ENCODE measurements at regions not wholly inside any gene's neighbourhood (a gene's known extent, or its start where the extent isn't known, plus 50 kb on each side); places are given as distances from the start of the nearest gene placed in this dataset.

DNA sequence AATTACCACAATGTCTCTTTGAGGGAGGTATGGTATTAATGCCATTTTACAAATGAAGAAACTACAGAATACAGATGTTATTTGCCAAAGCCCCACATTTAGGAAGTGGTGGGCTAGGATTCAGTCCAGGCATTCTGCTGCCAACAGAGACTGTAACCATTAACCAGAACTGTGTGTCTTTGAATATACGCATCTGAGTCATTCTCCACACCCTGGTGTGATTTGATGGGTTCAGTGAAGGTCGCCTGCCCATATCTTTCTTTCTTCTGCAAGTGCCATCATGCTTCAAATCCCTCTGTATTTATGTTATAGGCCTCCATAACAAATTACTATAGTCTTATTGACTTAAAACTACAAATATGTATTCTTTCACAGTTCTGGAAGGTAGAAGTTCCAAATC is 479.0 kb upstream of the DCC start:
- no peak overlapping the region for H2BK120ac ChIP-seq (ENCODE audit: low read depth, low read length)
- no peak overlapping the region for H2BK5ac ChIP-seq (ENCODE audit: low read length)
- H3K14ac ChIP-seq (ENCODE audit: low read length), result no peak overlapping the region
- H3K4me2 ChIP-seq (ENCODE audit: insufficient read depth, low read length, poor library complexity, severe bottlenecking), result no peak overlapping the region
- H3K18ac ChIP-seq (ENCODE audit: low read length), result no peak overlapping the region
- peaks cover 0 to 2% of the 10 kb centered on the region in 2 donors for H3K4me1 ChIP-seq (ENCODE audit: control insufficient read depth in 2 of 2, insufficient read depth in 1 of 2, low read depth in 1 of 2, low read length in 2 of 2)
- H3K4ac ChIP-seq (ENCODE audit: low read length), result no peak overlapping the region
- no peak overlapping the region for H4K91ac ChIP-seq (ENCODE audit: low read depth, low read length, poor library complexity)
- no peak overlapping the region for H3K9ac ChIP-seq (ENCODE audit: low read depth, low read length, poor library complexity)
- no peak for DNase-seq (ENCODE audit: low spot score)
- H3K9me3 ChIP-seq (replicated peaks in 1 of 2; ENCODE audit: control insufficient read depth in 2 of 2, insufficient read depth in 1 of 2, low read depth in 1 of 2, low read length in 2 of 2), result peaks cover 0 to 4% of the 10 kb centered on the region in 2 donors
- no peak overlapping the region for H3K27ac ChIP-seq (replicated peaks; ENCODE audit: low read length)
- H3K79me1 ChIP-seq (ENCODE audit: low read depth, low read length), result no peaks in the 10 kb centered on the region
- no peak overlapping the region for H4K8ac ChIP-seq (ENCODE audit: low read depth, low read length)
- no peak overlapping the region for H3K4me3 ChIP-seq (ENCODE audit: low read length in 2 of 2)
- H3K27me3 ChIP-seq (ENCODE audit: control insufficient read depth in 3 of 3, insufficient read depth in 3 of 3, low read depth in 1 of 3, low read length in 3 of 3), result no peaks in the 10 kb centered on the region
- no CpG with 5 or more reads among the region's 2 CpGs for WGBS, 2 donors (ENCODE audit: extremely low coverage in 2 of 2, insufficient read length in 2 of 2, insufficient replicate concordance in 1 of 2)
- H2BK12ac ChIP-seq (ENCODE audit: low read length), result no peak overlapping the region
- no peak overlapping the region for H2AK5ac ChIP-seq (ENCODE audit: low read depth, low read length)
- no peak overlapping the region for H2BK15ac ChIP-seq (ENCODE audit: low read length)
- H2AFZ ChIP-seq (ENCODE audit: low read length), result no peak overlapping the region
- no peaks in the 10 kb centered on the region for H3K36me3 ChIP-seq (replicated peaks in 1 of 2; ENCODE audit: control insufficient read depth in 2 of 2, insufficient read depth in 2 of 2, low read length in 2 of 2)
- no peak overlapping the region for H3K23ac ChIP-seq (ENCODE audit: low read depth, low read length, poor library complexity)

DNA sequence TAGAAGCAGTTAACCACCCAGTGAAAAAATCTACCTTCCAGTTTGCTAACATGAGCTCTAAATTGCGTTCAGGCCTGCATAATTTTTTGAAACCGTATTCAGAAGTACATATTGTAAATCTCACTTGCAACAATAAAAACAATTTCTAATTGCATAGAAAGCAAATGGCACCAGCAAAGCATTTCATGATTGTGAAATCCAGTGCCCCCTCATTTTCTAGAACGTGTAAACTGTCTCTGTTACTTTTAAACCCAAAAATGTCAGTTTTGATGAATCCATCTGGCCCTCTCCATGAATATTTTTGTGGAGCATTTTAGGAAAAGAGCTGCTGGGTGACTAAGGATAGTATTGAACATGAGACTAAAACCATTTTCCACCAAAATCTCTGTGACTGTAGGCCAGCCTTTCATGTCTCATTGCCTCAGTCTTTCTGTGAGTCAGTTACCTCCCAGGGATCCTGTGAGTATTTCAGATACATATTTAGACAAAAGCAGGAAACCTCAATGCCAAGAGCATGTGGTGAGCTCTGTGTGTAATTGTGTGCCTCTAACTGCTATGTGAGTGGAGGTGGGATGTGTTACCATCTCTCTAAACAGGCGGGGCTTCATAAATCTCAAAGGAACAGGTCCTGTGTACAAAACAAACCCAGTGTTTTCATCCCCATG is 477.8 kb upstream of the DCC start:
- H3K79me1 ChIP-seq (ENCODE audit: low read depth, low read length), result no peaks in the 10 kb centered on the region
- H3K9ac ChIP-seq (ENCODE audit: low read depth, low read length, poor library complexity), result no peak overlapping the region
- H3K18ac ChIP-seq (ENCODE audit: low read length), result no peak overlapping the region
- H3K14ac ChIP-seq (ENCODE audit: low read length), result no peak overlapping the region
- H3K23ac ChIP-seq (ENCODE audit: low read depth, low read length, poor library complexity), result no peak overlapping the region
- peaks cover 0 to 4% of the 10 kb centered on the region in 2 donors for H3K9me3 ChIP-seq (replicated peaks in 1 of 2; ENCODE audit: control insufficient read depth in 2 of 2, insufficient read depth in 1 of 2, low read depth in 1 of 2, low read length in 2 of 2)
- no peak overlapping the region for H4K8ac ChIP-seq (ENCODE audit: low read depth, low read length)
- no peak overlapping the region for H4K91ac ChIP-seq (ENCODE audit: low read depth, low read length, poor library complexity)
- no peak overlapping the region for H2BK5ac ChIP-seq (ENCODE audit: low read length)
- H2BK12ac ChIP-seq (ENCODE audit: low read length), result no peak overlapping the region
- no CpG with 5 or more reads among the region's 4 CpGs for WGBS, 2 donors (ENCODE audit: extremely low coverage in 2 of 2, insufficient read length in 2 of 2, insufficient replicate concordance in 1 of 2)
- H2AK5ac ChIP-seq (ENCODE audit: low read depth, low read length), result no peak overlapping the region
- H3K4me2 ChIP-seq (ENCODE audit: insufficient read depth, low read length, poor library complexity, severe bottlenecking), result no peak overlapping the region
- H3K4me3 ChIP-seq (ENCODE audit: low read length in 2 of 2), result no peak overlapping the region
- no peak overlapping the region for H3K27ac ChIP-seq (replicated peaks; ENCODE audit: low read length)
- H2BK15ac ChIP-seq (ENCODE audit: low read length), result no peak overlapping the region
- H3K27me3 ChIP-seq (ENCODE audit: control insufficient read depth in 3 of 3, insufficient read depth in 3 of 3, low read depth in 1 of 3, low read length in 3 of 3), result no peaks in the 10 kb centered on the region
- no peak for DNase-seq (ENCODE audit: low spot score)
- no peak overlapping the region for H3K4ac ChIP-seq (ENCODE audit: low read length)
- H3K36me3 ChIP-seq (replicated peaks in 1 of 2; ENCODE audit: control insufficient read depth in 2 of 2, insufficient read depth in 2 of 2, low read length in 2 of 2), result no peaks in the 10 kb centered on the region
- H3K4me1 ChIP-seq (ENCODE audit: control insufficient read depth in 2 of 2, insufficient read depth in 1 of 2, low read depth in 1 of 2, low read length in 2 of 2), result peaks cover 0 to 2% of the 10 kb centered on the region in 2 donors
- H2BK120ac ChIP-seq (ENCODE audit: low read depth, low read length), result no peak overlapping the region
- H2AFZ ChIP-seq (ENCODE audit: low read length), result no peak overlapping the region

DNA sequence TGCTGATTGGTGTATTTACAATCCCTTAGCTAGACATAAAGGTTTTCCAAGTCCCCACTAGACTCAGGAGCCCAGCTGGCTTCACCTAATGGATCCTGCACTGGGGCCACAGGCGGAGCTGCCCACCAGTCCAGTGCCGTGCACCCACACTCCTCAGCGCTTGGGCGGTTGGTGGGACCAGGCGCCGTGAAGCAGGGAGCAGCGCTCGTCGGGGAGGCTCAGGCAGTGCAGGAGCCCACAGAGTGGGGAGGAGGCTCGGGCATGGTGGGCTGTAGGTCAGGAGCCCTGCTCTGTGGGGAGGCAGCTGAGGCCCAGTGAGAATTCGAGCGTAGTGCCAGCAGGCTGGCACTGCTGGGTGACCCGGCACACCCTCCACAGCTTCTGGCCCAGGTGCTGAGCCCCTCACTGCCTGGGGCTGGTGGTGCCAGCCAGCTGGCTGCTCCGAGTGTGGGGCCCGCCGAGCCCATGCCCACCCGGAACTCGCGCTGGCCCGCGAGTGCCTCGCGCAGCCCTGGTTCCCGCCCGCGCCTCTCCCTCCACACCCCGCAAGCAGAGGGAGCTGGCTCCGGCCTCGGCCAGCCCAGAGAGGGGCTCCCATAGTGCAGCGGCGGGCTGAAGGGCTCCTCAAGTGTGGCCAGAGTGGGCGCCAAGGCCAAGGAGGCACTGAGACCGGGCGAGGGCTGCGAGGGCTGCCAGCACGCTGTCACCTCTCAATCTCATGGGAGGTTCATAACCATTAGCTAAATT is 475.6 kb upstream of the DCC start:
- no peak overlapping the region for H2AFZ ChIP-seq (ENCODE audit: low read length)
- no peak overlapping the region for H2BK15ac ChIP-seq (ENCODE audit: low read length)
- no peak overlapping the region for H4K91ac ChIP-seq (ENCODE audit: low read depth, low read length, poor library complexity)
- H2BK5ac ChIP-seq (ENCODE audit: low read length), result no peak overlapping the region
- WGBS, 2 donors (ENCODE audit: extremely low coverage in 2 of 2, insufficient read length in 2 of 2, insufficient replicate concordance in 1 of 2), result no CpG with 5 or more reads among the region's 36 CpGs
- no peak overlapping the region for H3K4ac ChIP-seq (ENCODE audit: low read length)
- no peak overlapping the region for H2AK5ac ChIP-seq (ENCODE audit: low read depth, low read length)
- no peak overlapping the region for H4K8ac ChIP-seq (ENCODE audit: low read depth, low read length)
- H3K14ac ChIP-seq (ENCODE audit: low read length), result no peak overlapping the region
- H2BK12ac ChIP-seq (ENCODE audit: low read length), result no peak overlapping the region
- peaks cover 0 to 4% of the 10 kb centered on the region in 2 donors for H3K9me3 ChIP-seq (replicated peaks in 1 of 2; ENCODE audit: control insufficient read depth in 2 of 2, insufficient read depth in 1 of 2, low read depth in 1 of 2, low read length in 2 of 2)
- no peak overlapping the region for H3K4me3 ChIP-seq (ENCODE audit: low read length in 2 of 2)
- no peaks in the 10 kb centered on the region for H3K27me3 ChIP-seq (ENCODE audit: control insufficient read depth in 3 of 3, insufficient read depth in 3 of 3, low read depth in 1 of 3, low read length in 3 of 3)
- no peaks in the 10 kb centered on the region for H3K36me3 ChIP-seq (replicated peaks in 1 of 2; ENCODE audit: control insufficient read depth in 2 of 2, insufficient read depth in 2 of 2, low read length in 2 of 2)
- H2BK120ac ChIP-seq (ENCODE audit: low read depth, low read length), result no peak overlapping the region
- H3K27ac ChIP-seq (replicated peaks; ENCODE audit: low read length), result no peak overlapping the region
- H3K4me2 ChIP-seq (ENCODE audit: insufficient read depth, low read length, poor library complexity, severe bottlenecking), result no peak overlapping the region
- no peak overlapping the region for H3K23ac ChIP-seq (ENCODE audit: low read depth, low read length, poor library complexity)
- H3K79me1 ChIP-seq (ENCODE audit: low read depth, low read length), result no peaks in the 10 kb centered on the region
- H3K9ac ChIP-seq (ENCODE audit: low read depth, low read length, poor library complexity), result no peak overlapping the region
- no peak for DNase-seq (ENCODE audit: low spot score)
- no peak overlapping the region for H3K18ac ChIP-seq (ENCODE audit: low read length)
- peaks cover 0 to 2% of the 10 kb centered on the region in 2 donors for H3K4me1 ChIP-seq (ENCODE audit: control insufficient read depth in 2 of 2, insufficient read depth in 1 of 2, low read depth in 1 of 2, low read length in 2 of 2)

DNA sequence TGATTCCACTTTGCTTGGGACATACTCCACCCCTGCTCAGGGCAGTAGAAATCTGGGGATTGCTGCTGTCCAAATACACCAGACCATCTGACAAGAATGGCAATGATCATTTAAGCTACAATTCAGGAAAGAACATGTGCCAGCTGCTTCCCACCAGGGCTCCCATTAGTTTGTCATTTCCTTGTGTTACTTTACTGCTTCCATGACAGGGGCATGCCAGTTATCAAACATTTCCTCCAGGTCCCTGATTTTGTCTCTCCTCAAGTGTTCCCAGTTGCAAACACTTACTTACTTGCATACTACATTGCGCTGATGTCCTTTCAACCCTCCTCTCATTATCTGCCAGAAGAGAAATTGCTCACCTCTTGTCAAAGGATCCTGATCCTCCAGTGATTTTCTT is 474.5 kb upstream of the DCC start:
- H3K79me1 ChIP-seq (ENCODE audit: low read depth, low read length), result no peaks in the 10 kb centered on the region
- H2BK15ac ChIP-seq (ENCODE audit: low read length), result no peak overlapping the region
- H2BK5ac ChIP-seq (ENCODE audit: low read length), result no peak overlapping the region
- no peak overlapping the region for H2AFZ ChIP-seq (ENCODE audit: low read length)
- peaks cover 0 to 2% of the 10 kb centered on the region in 2 donors for H3K4me1 ChIP-seq (ENCODE audit: control insufficient read depth in 2 of 2, insufficient read depth in 1 of 2, low read depth in 1 of 2, low read length in 2 of 2)
- no peak overlapping the region for H3K4me3 ChIP-seq (ENCODE audit: low read length in 2 of 2)
- H4K8ac ChIP-seq (ENCODE audit: low read depth, low read length), result no peak overlapping the region
- no peak overlapping the region for H4K91ac ChIP-seq (ENCODE audit: low read depth, low read length, poor library complexity)
- DNase-seq (ENCODE audit: low spot score), result no peak
- H3K4me2 ChIP-seq (ENCODE audit: insufficient read depth, low read length, poor library complexity, severe bottlenecking), result no peak overlapping the region
- no peak overlapping the region for H3K27ac ChIP-seq (replicated peaks; ENCODE audit: low read length)
- H3K23ac ChIP-seq (ENCODE audit: low read depth, low read length, poor library complexity), result no peak overlapping the region
- H3K14ac ChIP-seq (ENCODE audit: low read length), result no peak overlapping the region
- no peaks in the 10 kb centered on the region for H3K36me3 ChIP-seq (replicated peaks in 1 of 2; ENCODE audit: control insufficient read depth in 2 of 2, insufficient read depth in 2 of 2, low read length in 2 of 2)
- H2AK5ac ChIP-seq (ENCODE audit: low read depth, low read length), result no peak overlapping the region
- no CpG with 5 or more reads among the region's 1 CpG for WGBS, 2 donors (ENCODE audit: extremely low coverage in 2 of 2, insufficient read length in 2 of 2, insufficient replicate concordance in 1 of 2)
- peaks cover 0 to 4% of the 10 kb centered on the region in 2 donors for H3K9me3 ChIP-seq (replicated peaks in 1 of 2; ENCODE audit: control insufficient read depth in 2 of 2, insufficient read depth in 1 of 2, low read depth in 1 of 2, low read length in 2 of 2)
- H3K18ac ChIP-seq (ENCODE audit: low read length), result no peak overlapping the region
- no peak overlapping the region for H2BK120ac ChIP-seq (ENCODE audit: low read depth, low read length)
- no peak overlapping the region for H3K9ac ChIP-seq (ENCODE audit: low read depth, low read length, poor library complexity)
- H3K4ac ChIP-seq (ENCODE audit: low read length), result no peak overlapping the region
- H2BK12ac ChIP-seq (ENCODE audit: low read length), result no peak overlapping the region
- no peaks in the 10 kb centered on the region for H3K27me3 ChIP-seq (ENCODE audit: control insufficient read depth in 3 of 3, insufficient read depth in 3 of 3, low read depth in 1 of 3, low read length in 3 of 3)
